ENCODE measurements at regions not wholly inside any gene's neighbourhood (a gene's known extent, or its start where the extent isn't known, plus 50 kb on each side); places are given as distances from the start of the nearest gene placed in this dataset.

DNA sequence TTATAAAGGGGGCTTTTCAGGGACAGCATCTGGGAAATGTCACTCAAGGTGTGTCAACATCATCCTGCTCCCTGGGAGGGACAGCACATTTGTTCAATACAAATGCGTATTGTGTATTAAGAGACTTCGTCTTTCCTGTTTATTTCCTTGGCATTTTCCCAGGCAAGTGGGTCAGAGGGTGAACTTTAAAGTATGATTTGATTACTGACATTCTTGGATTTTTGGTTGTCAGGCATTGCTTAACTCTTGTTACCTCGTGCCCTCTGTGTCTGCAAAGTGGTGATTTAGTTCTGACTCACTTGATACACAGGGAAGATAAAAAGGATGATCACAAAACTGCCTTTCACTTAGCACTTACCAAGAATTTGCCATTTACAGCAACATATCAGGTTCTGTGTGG is 292.7 kb downstream of the SUCLA2 start:
- Histone ChIP-seq H3K9me3 (ENCODE audit: control insufficient read depth, insufficient read depth, low read length) (no peaks in the 10 kb centered on the region; the same call in 1 of the 2 replicates), H4K20me1 (ENCODE audit: insufficient read depth, low read length) (no peaks in the 10 kb centered on the region), H3K9ac (ENCODE audit: low read depth, low read length) (no peak overlapping the region), H3K27ac (ENCODE audit: insufficient read depth, low read length) (no peak overlapping the region), H3K36me3 (ENCODE audit: control insufficient read depth, insufficient read depth, low read length) (no peaks in the 10 kb centered on the region), H3K4me2 (ENCODE audit: low read depth, low read length) (no peak overlapping the region), H2BK120ac (ENCODE audit: low read depth, low read length) (no peak overlapping the region), H4K91ac (ENCODE audit: insufficient read depth, low read depth, low read length) (no peak overlapping the region), H3K9me1 (ENCODE audit: insufficient read depth, low read length) (no peaks in the 10 kb centered on the region), H2AK5ac (ENCODE audit: low read depth, low read length) (no peak overlapping the region), H3K79me1 (ENCODE audit: low read depth in 1 of 2, low read length in 2 of 2) (no peaks in the 10 kb centered on the region), H3K4me1 (ENCODE audit: control insufficient read depth, insufficient read depth, low read length) (no peaks in the 10 kb centered on the region), H4K5ac (ENCODE audit: low read depth, low read length) (no peak overlapping the region), H2AK9ac (replicated peaks; ENCODE audit: low read depth, low read length, poor library complexity) (no peak overlapping the region), H4K8ac (ENCODE audit: low read depth in 2 of 2, low read length in 2 of 2) (no peak overlapping the region), H2AFZ (replicated peaks; ENCODE audit: low read length, poor library complexity) (no peak overlapping the region), H3K18ac (ENCODE audit: low read depth, low read length) (no peak overlapping the region), H3K4me3 (ENCODE audit: insufficient read depth, low read depth, low read length) (no peak overlapping the region), H3K23ac (ENCODE audit: low read depth, low read length) (no peak overlapping the region; the same call in 1 of the 2 replicates), H3K27me3 (ENCODE audit: control insufficient read depth, insufficient read depth, low read length) (peaks cover 6% of the 10 kb centered on the region), H2BK15ac (ENCODE audit: low read depth, low read length) (no peak overlapping the region), H3K4ac (ENCODE audit: low read depth, low read length) (no peak overlapping the region), H3K14ac (replicated peaks; ENCODE audit: low read depth, low read length) (no peak overlapping the region), H2BK20ac (ENCODE audit: low read depth, low read length) (no peak overlapping the region), H2BK5ac (ENCODE audit: low read depth, low read length, poor library complexity, severe bottlenecking) (no peak overlapping the region), H3K56ac (ENCODE audit: extremely low read depth, insufficient read depth, low read length) (no peak overlapping the region)
- no peak for TF ChIP-seq MAZ (IDR thresholded peaks at IDR 0.05; ENCODE audit: borderline replicate concordance, low read depth, low read length)
- TF ChIP-seq CEBPB (IDR thresholded peaks at IDR 0.05; ENCODE audit: low read depth, low read length) = peak; percentile 64
- no TSS peak for BruUV-seq (replicated peaks)
- no CpG with 5 or more reads among the region's 3 CpGs for WGBS, 2 experiments (ENCODE audit: extremely low coverage in 2 of 2, insufficient read length in 1 of 2)
- dilution Hi-C loops (cut with HindIII; ENCODE audit: low sequenced_read_pairs, unreplicated experiment) (no loop called here), in situ Hi-C loops (cut with MboI; ENCODE audit: low sequenced_read_pairs) (no loop called here), intact Hi-C loops (cut with micrococcal nuclease) (no loop called here)
- POLR2A ChIA-PET (ENCODE audit: unreplicated experiment) = no interaction called here
- CTCF ChIA-PET = no interaction called here
- ATAC-seq (ENCODE audit: low read depth) = no peak
- peak; percentile 49 for DNase-seq
